ENCODE measurements at regions not wholly inside any gene's neighbourhood (a gene's known extent, or its start where the extent isn't known, plus 50 kb on each side); places are given as distances from the start of the nearest gene placed in this dataset.

GRCh38 chr5:179422908-179423481, 77.7 kb upstream of the ADAMTS2 start:
- H3K79me2 ChIP-seq (ENCODE audit: control insufficient read depth, insufficient read depth, low read length) = no peaks in the 10 kb centered on the region
- no peaks in the 10 kb centered on the region for H3K9me1 ChIP-seq (ENCODE audit: control insufficient read depth, insufficient read depth, low read length)
- no peak overlapping the region for H2AFZ ChIP-seq (ENCODE audit: low read depth, low read length)
- BruUV-seq (replicated peaks) = no TSS peak
- no peak overlapping the region for H3K4me2 ChIP-seq (ENCODE audit: insufficient read depth, low read length)
- 0% methylated on average over 10 of the region's 11 CpGs for WGBS (ENCODE audit: insufficient coverage, low coverage, missing lambda C conversion rate)
- FAIRE-seq (no peak), DNase-seq (ENCODE audit: extremely low read depth in 1 of 4, low spot score in 3 of 4) (no peak), ATAC-seq (no peak)
- CTCF ChIA-PET (ENCODE audit: low intra/inter-chr PET ratio) = no interaction called here
- H3K27ac ChIP-seq (ENCODE audit: extremely low read depth, low read depth, low read length) = no peak overlapping the region
- POLR2A ChIA-PET = interaction anchor here (0.6 kb wide), 1 partner anchor 1211 kb away, joined by 4 read pairs; no protein-coding TSS in a partner anchor
- intact Hi-C loops (cut with micrococcal nuclease) (no loop called here), in situ Hi-C loops (cut with MboI) (no loop called here)
- no peaks in the 10 kb centered on the region for H3K36me3 ChIP-seq (ENCODE audit: control insufficient read depth, insufficient read depth, low read length)
- no peaks in the 10 kb centered on the region for H4K20me1 ChIP-seq (replicated peaks; ENCODE audit: control insufficient read depth, insufficient read depth, low read length)
- 0 out of 5 replicates have a peak, but pooled peaks cover 0 to 3% of the 10 kb centered on the region in 2 experiments for H3K4me1 ChIP-seq (replicated peaks in 1 of 2; ENCODE audit: control insufficient read depth in 2 of 2, insufficient read depth in 2 of 2, low read length in 2 of 2)
- H3K9me3 ChIP-seq (replicated peaks; ENCODE audit: control insufficient read depth, insufficient read depth, low read depth, low read length) = no peaks in the 10 kb centered on the region
- H3K9ac ChIP-seq (ENCODE audit: insufficient read depth in 1 of 2, low read depth in 2 of 2, low read length in 2 of 2) = no peak overlapping the region
- TF ChIP-seq HMG20B (CRISPR knock-in tag; IDR thresholded peaks at IDR 0.05) = no peak
- TF ChIP-seq MIER1 (IDR thresholded peaks at IDR 0.05; ENCODE audit: low read depth) = no peak
- TF ChIP-seq JUNB (CRISPR knock-in tag; conservative IDR thresholded peaks at IDR 0.05) = no peak
- H3K4me3 ChIP-seq = no peak overlapping the region
- peaks cover 13 to 59% of the 10 kb centered on the region in 2 experiments; a peak in 4 of 5 replicates for H3K27me3 ChIP-seq (ENCODE audit: control insufficient read depth in 2 of 2, insufficient read depth in 2 of 2, low read length in 2 of 2)

- Histone ChIP-seq H3K9ac (ENCODE audit: insufficient read depth in 1 of 2, low read depth in 2 of 2, low read length in 2 of 2) (no peak overlapping the region), H3K4me1 (replicated peaks in 1 of 2; ENCODE audit: control insufficient read depth in 2 of 2, insufficient read depth in 2 of 2, low read length in 2 of 2) (no peaks in the 10 kb centered on the region), H4K20me1 (replicated peaks; ENCODE audit: control insufficient read depth, insufficient read depth, low read length) (no peaks in the 10 kb centered on the region), H3K4me3 (no peak overlapping the region), H3K79me2 (ENCODE audit: control insufficient read depth, insufficient read depth, low read length) (no peaks in the 10 kb centered on the region), H3K36me3 (ENCODE audit: control insufficient read depth, insufficient read depth, low read length) (no peaks in the 10 kb centered on the region), H2AFZ (ENCODE audit: low read depth, low read length) (no peak overlapping the region), H3K27me3 (ENCODE audit: control insufficient read depth in 2 of 2, insufficient read depth in 2 of 2, low read length in 2 of 2) (peaks cover 13 to 60% of the 10 kb centered on the region in 2 experiments; a peak in 4 of 5 replicates), H3K27ac (ENCODE audit: extremely low read depth, low read depth, low read length) (no peak overlapping the region), H3K9me1 (ENCODE audit: control insufficient read depth, insufficient read depth, low read length) (no peaks in the 10 kb centered on the region), H3K4me2 (ENCODE audit: insufficient read depth, low read length) (no peak overlapping the region), H3K9me3 (replicated peaks; ENCODE audit: control insufficient read depth, insufficient read depth, low read depth, low read length) (no peaks in the 10 kb centered on the region)
- 1% methylated on average over 7 of the region's 7 CpGs for WGBS (ENCODE audit: insufficient coverage, low coverage, missing lambda C conversion rate)
- no peak for FAIRE-seq
- DNase-seq (ENCODE audit: extremely low read depth in 1 of 4, low spot score in 3 of 4) = no peak
- BruUV-seq (replicated peaks) = no TSS peak
- TF ChIP-seq CXXC5 (CRISPR knock-in tag; IDR thresholded peaks at IDR 0.05) = no peak
- TF ChIP-seq NFIX (CRISPR knock-in tag; IDR thresholded peaks at IDR 0.05; ENCODE audit: low read depth) = peak; percentile 63
- TF ChIP-seq TRIM28 (IDR thresholded peaks at IDR 0.05) = no peak
- no peak for TF ChIP-seq LEF1 (IDR thresholded peaks at IDR 0.05)
- TF ChIP-seq HBP1 (CRISPR knock-in tag; IDR thresholded peaks at IDR 0.05) = no peak
- TF ChIP-seq ZBTB1 (CRISPR knock-in tag; IDR thresholded peaks at IDR 0.05; ENCODE audit: borderline replicate concordance, low read depth) = no peak
- no peak for TF ChIP-seq MIER1 (IDR thresholded peaks at IDR 0.05; ENCODE audit: low read depth)
- no peak for TF ChIP-seq YBX1 (IDR thresholded peaks at IDR 0.05)
- peak; percentile 82 for TF ChIP-seq NFIC (IDR thresholded peaks at IDR 0.05)
- TF ChIP-seq EHMT2 (IDR thresholded peaks at IDR 0.05) = no peak
- TF ChIP-seq FOXP1 (CRISPR knock-in tag; IDR thresholded peaks at IDR 0.05) = no peak
- TF ChIP-seq TAL1 (IDR thresholded peaks at IDR 0.05) = no peak
- TF ChIP-seq CTBP1 (IDR thresholded peaks at IDR 0.05; ENCODE audit: borderline replicate concordance) = no peak
- ATAC-seq = no peak
- CTCF ChIA-PET (ENCODE audit: low intra/inter-chr PET ratio) = no interaction called here
- intact Hi-C loops (cut with micrococcal nuclease) = no loop called here
- in situ Hi-C loops (cut with MboI) = no loop called here
- POLR2A ChIA-PET = interaction anchor here (0.6 kb wide), 1 partner anchor 19 kb away, joined by 3 read pairs; no protein-coding TSS in a partner anchor
Observed at GRCh38 chr5:179422213-179422855, 77.1 kb upstream of the ADAMTS2 start.

Data from K562 (cell line).